Endothelial cell of umbilical vein (primary cell): ENCODE measurements at regions not wholly inside any gene's neighbourhood (a gene's known extent, or its start where the extent isn't known, plus 50 kb on each side); places are given as distances from the start of the nearest gene placed in this dataset.

ENCODE experiments used
- CTCF ChIP-seq, 2 donors: IDR thresholded peaks; 1 replicate in 1 of 2; 2 replicates in 1 of 2; pipeline ENCODE4 v1.5.1; 2011; ENCODE audit warnings: low read length in 2 of 2, mild to moderate bottlenecking in 2 of 2, moderate library complexity in 2 of 2, control low read depth in 1 of 2, inconsistent platforms in 1 of 2, low read depth in 1 of 2; ENCODE audit not compliant: insufficient read depth in 1 of 2; ENCODE audit errors: extremely low read depth in 1 of 2
- EZH2 ChIP-seq: IDR thresholded peaks from 2 replicates; pipeline ENCODE4 v1.6.1; 2012; ENCODE audit warnings: borderline replicate concordance, low read depth, mild to moderate bottlenecking, moderate library complexity, low read length, inconsistent platforms; ENCODE audit not compliant: severe bottlenecking
- JUN ChIP-seq: IDR thresholded peaks from 2 replicates; pipeline ENCODE4 v1.6.1; 2011; ENCODE audit warnings: borderline replicate concordance, low read depth; ENCODE audit not compliant: insufficient read length, insufficient read depth
- MAX ChIP-seq: IDR thresholded peaks from 2 replicates; pipeline ENCODE4 v1.6.1; 2011; ENCODE audit not compliant: insufficient read depth, insufficient read length

GRCh38 chr12:94025068-94025467 lies 123.3 kb upstream of the PLXNC1 start:
- TF ChIP-seq CTCF (IDR thresholded peaks at IDR 0.05; ENCODE audit: extremely low read depth in 1 of 2, insufficient read depth in 1 of 2, low read depth in 1 of 2, low read length in 2 of 2) (no peak), MAX (no peak), JUN (no peak), EZH2 (no peak)
